Amniotic epithelial cell (primary cell): ENCODE measurements at regions not wholly inside any gene's neighbourhood (a gene's known extent, or its start where the extent isn't known, plus 50 kb on each side); places are given as distances from the start of the nearest gene placed in this dataset.
A peak's percentile ranks its signal among the peaks of the same experiment; 100 is the strongest.

Source experiments
- DNase-seq: peaks from one replicate; pipeline ENCODE4 v3.0.0-alpha.2; 2010; ENCODE audit warnings: low read depth

- DNase-seq: no peak
These were observed 152.4 kb downstream of the TOMM20 start for GRCh38 chr1:234975941-234976860.

DNA sequence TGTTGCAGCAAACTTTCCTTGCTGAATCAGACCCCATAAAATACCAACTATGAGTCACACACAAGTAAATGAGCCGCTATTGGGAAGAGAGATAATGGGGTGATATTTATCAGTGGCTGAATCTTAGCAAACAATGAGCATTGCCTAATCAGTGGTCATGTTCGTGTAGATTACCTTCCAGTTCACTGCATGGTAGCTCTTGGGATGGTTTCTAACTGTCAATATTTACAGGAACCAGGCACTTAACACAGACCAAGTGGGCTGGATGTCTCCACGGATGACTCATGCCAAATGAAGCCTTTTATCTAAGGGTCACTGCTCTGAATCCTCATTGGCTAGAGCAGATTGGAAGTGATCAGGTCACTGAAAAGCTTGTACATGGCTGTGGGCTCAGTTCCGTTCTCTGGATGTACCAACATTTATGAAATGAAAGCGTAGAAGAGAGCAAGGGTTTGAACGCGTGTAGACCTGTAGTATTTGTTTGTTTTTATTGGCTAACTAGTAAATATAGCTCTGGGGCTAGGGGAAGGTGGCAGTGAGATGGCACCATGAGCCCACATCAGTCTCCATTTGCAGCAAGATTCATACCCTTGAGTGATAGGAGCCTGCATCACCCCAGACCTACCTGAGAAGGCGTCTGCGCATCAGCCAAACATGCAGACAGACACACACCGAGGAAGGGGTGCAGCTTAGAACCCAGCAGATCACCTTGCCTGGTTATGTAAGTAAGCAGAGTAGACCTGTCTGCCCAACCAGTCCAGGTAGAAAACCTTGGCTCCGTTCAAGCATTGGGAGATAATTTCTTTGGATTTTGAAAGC lies 153.3 kb downstream of the TOMM20 start:
- DNase-seq: peak; percentile 100

DNA sequence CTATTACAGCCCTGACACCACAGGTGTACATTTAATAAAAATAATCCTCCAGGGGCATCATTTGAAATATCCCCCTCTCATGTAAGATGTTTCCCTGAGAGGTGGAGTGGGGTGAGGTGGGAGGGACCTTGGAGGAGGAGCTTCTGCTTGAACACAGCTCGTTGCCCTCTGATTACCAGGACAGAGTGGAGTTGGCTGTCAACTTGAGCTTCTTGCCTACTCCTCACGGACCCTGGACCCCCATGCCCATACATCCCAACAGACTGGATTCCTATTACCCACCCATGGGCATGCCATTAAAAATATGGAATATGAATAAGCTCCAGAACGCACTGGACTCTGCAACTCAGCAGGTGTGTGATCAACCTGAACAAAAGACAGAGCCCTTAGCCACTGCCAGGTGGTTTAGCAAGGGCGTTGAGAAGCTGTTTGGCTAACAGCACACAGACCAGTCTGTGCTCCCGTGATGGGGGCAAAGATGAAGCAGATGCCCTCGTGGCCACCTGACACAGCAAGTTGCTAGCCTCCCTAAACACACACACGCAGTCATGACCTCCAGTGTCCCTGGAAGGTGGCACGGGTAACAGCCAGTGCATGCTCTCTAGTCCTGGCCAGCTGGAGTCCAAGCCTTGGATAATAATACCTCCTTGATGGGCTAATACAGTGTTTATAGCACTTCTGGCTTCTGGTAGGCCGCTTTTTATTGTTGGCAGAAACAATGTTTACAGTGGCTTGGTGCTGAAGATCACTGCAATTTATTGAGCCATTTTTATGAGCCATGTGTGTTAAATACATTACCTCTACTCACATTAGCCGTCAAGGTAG lies 155.0 kb downstream of the TOMM20 start:
- no peak for DNase-seq

- DNase-seq: no peak
These were observed 156.0 kb downstream of the TOMM20 start for GRCh38 chr1:234972411-234973191.

DNA sequence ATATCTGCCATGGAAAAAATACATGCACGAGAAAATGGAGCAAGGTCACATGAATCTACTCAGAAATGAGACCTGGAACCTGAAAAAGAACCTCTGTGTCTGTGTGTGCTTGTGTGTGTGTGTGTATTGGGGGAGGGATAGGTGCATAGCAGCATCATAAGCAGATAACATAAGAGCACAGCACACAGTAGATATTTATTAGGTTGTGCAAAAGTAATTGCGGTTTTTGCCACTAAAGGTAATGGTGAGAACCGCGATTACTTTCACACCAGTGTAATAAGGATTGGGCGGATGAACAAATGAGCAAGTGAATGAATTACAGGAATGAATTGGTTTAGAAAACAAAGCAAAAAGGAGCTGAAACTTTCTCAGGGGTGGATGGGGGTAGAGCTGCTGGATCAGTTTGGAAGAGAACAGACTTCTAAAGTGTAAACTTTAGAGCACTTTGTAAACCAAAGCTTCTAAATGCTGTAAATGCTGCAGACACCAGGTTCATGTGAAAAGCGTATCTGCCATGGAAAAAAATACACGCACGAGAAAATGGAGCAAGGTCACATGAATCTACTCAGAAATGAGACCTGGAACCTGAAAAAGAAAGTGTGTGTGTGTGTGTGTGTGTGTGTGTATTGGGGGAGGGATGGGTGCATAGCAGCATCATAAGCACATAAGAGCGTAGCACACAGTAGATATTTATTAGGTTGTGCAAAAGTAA lies 156.9 kb downstream of the TOMM20 start:
- DNase-seq: no peak

GRCh38 chr1:234970731-234971476 lies 157.7 kb downstream of the TOMM20 start:
- DNase-seq: peak; percentile 89

DNA sequence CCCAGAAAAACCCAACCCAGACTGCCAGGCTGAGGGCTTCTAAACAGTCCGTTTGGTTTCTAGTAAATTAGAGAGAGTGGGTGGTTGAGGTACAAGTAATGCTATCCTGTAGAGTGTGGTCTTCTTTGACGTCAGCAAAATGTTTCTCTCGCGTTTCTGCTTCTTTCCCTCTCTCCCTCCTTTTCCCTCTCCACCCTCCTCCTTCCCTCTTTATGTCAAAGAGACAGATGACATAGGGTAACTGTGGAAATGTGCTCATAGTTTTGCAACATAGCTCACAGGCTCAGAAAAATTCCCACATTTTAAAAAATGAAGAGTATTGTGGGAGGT lies 158.3 kb downstream of the TOMM20 start:
- DNase-seq: peak; percentile 100

GRCh38 chr1:234969581-234970400 lies 158.8 kb downstream of the TOMM20 start:
- DNase-seq: no peak

- DNase-seq: peak; percentile 46
These were observed 159.6 kb downstream of the TOMM20 start for GRCh38 chr1:234969011-234969441.

DNA sequence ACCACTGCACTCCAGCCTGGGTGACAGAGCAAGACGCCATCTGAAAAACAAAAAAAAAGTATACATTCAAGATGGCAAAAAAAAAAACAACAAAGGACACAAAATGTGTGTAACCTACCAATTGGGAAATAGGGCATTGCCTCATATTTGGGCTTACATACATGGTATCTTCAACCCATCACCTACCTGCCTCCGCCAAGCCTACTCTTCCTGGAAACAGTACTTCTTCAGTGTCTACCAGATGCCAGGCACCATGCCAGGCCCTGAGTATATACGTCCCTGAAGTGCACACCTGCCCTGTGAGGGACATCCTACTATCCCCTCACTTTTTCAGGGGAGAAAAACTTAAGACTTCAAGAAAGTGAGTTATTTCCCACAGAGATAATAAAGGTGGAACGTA lies 160.2 kb downstream of the TOMM20 start:
- no peak for DNase-seq

DNA sequence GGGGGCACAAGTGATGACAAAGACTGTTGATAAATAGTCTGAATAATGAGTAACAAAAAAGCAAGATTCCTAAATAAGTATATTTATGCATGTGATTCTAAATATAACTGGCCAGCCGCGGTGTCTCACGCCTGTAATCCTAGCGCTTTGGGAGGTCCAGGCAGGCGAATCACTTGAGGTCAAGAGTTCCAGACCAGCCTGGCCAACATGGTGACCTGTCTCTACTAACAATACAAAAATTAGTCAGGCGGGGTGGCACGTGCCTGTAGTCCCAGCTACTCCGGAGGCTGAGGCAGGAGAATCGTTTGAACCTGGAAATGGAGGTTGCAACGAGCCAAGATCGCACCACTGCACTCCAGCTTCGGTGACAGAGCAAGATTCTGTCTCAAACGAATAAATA lies 161.5 kb downstream of the TOMM20 start:
- no peak for DNase-seq

DNA sequence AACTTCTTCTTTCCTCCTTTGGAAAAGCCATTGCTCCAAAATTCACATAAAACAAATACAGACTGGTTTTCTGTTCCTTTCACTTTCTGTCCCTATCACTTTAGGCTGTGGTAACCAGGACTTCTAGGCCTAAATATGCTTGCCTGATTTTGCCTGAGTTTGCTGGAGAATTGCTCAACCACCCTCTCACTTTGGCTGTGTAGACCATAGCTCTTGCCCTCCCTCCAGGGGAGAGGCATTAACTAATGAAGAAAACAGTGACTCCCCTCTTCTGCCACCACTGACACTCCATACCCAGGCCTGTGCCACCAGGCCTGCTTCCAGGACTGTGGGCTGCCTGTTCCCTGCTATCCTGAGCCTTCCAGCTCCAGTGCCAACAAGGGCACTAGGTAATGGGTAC lies 163.5 kb downstream of the TOMM20 start:
- DNase-seq: peak; percentile 42

- no peak for DNase-seq
These were observed 164.5 kb downstream of the TOMM20 start for GRCh38 chr1:234963904-234964702.

DNA sequence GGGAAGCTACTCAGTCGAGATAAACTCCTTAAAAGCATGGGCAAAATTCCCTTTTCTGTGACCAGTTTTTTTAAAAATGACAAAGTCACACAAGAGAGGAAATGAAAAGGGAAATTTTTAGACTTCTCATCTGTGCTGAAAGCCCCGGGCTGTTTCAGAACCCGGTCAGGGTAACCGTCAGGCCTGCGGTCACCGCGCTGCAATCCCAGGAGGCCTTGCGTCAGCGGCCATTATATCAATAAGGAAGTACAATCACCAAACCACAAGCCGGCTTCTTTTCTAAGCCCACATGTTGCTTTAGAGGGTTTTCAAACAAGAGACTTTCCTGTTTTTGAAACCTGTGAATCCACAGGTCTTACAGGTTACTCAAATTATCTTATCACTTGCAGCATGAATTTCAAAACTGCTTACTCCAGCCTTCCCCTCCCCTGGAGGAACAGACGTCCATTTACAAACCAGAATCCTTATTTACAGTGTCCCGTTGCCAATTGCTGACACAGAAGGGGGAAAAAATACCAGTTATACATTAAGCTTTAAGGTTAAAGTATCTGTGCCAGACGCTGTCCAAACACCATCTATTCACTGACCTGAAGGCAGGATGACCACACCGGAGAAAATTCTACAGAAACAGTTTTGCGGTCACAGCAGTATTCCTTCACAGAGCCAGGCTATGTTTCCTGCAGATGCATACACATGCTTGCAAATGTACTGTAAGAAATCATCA lies 165.3 kb downstream of the TOMM20 start:
- peak; percentile 96 for DNase-seq

GRCh38 chr1:234962340-234962989 lies 166.2 kb downstream of the TOMM20 start:
- DNase-seq: peak; percentile 100

GRCh38 chr1:234961456-234962339 lies 166.9 kb downstream of the TOMM20 start:
- peak; percentile 96 for DNase-seq
